Left renal pelvis (tissue), 4 donors: ENCODE measurements at regions not wholly inside any gene's neighbourhood (a gene's known extent, or its start where the extent isn't known, plus 50 kb on each side); places are given as distances from the start of the nearest gene placed in this dataset.

Experiments used
- DNase-seq, 4 donors: peaks; one replicate each; pipeline ENCODE4 v3.0.0-alpha.2; 2013; ENCODE audit warnings: low read depth in 4 of 4, low spot score in 3 of 4

DNA sequence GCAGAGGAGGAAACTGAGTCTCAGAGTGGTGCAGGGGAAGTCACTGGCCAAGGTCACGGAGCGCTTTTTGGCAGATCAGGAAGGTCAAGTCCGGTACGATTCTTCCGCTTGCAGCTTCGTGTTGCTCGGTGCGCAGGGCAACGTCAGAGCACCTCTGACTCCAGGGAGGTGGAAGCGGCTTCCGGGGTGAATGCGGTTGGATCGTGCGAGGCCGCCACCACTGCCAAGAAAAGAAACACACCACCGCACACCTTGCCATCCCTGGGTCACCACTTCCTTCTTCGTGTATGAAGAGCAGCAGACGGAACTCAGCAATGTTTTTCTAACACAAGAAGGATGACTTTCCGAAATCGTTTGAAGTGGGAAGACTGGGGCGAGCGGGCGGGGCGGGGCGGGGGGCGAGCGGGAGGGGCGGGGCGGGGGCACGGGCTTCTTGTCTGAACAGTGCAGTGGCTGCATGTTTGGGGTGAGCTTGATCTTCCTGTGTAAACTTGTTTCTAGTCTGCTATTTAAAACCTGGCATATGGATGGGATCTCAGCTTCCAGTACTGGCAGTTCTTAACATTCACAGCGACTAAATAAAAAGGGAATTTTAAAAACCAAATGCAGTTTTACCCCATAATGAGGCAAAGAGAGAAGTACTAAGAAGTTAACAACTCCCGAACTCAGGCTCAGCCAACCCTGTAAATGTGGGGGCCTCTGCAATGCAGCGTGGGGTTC, 300.0 kb downstream of the RRAGC start:
- DNase-seq = no peak

DNA sequence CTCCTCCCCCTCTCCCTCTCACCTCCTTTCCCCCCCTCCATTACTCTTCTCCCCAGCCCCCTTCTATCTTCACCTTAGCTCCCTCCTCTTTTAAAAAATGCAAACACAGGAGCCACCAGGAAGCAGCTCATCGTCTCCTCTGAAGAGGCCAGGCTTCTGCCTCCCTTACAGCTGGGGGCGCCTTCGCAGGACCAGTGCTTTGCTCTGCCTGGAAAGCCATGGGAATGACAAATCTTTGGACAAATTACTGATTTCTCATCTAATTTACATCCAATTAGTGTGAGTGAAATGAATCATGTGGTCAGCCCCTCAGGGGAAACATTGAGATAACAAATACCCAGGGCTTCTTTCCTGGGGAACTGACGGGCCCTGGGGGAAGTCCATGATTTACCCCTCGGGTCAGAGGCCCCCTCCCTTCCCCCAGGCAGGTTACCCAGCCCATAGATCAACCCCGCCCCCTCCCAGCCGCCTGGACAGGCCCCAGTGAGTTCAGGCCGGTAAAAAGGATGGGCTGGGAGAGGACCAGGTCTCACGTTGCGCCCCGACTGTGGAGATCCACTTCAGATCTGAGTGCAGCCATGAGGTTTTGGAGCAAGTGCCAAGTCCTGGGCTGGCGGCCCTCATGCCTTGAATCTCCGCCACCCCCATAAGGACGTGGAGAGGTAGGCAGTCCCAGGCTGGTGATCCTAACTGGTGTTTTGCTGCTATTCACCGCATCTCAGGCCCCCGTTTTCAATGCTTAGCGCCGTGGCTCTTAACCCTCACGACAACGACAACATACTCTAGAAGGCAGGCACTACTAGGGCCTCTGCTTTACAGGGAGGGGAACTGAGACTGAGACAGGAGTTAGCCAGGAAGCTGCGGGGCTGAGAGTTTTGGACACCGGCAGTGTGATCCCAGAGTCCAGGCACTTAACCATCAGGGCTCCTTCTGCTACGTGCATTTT, 300.8 kb downstream of the RRAGC start:
- DNase-seq = no peak

DNA sequence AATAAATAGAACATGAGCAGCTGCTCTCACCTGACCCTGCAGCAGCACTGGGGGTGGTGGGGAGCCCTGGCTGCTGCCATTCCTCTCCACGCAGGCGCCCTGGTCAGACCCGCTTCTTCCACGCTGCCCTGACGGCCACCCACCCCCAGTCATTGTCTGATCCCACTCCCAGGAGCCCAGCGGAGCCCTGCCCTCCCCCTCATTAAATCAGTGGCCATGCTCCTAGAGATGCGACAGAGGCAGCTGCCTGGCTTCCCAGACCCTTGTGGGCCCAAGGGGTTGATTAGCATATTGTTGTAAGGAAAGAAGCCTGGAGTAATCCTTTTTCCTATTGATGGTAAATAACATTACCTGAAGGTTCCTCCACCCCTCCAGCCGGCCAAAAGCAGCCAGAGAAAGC, 301.5 kb downstream of the RRAGC start:
- no peak for DNase-seq

DNA sequence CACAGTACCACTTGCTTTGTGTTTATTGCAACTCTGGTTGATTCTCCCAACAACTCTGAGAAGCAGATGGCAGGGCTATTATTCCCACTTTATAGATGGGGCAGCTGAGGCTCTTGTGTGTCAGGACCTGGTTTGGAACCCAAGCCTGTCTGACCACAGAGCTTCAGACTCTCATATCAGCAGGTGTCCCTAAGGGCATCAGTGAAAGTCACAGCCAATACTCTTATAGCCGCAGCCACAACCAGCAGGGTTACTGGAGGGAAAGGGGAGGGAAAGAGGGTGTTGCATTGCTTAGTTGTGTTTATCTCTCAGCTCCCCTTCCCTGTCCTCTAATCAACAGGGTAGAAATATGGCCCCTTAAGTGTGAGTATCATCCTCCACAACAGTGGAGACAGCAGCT, 304.0 kb downstream of the RRAGC start:
- DNase-seq = no peak

DNA sequence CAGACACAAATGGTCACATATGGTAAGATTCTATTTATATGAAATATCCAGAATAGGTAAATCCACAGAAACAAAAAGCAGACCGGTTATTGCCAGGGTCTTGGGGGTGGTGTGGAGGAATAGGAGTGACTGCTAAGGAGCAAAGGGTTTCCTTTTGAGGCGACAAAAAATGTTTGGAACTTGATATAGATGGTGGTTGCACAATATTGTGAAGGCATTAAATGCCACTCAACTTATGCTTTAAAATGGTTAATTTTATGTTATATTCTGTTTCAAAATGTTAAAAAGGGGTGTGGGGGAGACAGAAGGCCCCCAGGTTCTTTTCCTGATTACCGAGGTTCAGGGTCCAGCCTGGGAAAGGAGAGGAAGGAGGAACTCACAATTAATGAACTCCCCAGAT, 304.4 kb downstream of the RRAGC start:
- no peak for DNase-seq

DNA sequence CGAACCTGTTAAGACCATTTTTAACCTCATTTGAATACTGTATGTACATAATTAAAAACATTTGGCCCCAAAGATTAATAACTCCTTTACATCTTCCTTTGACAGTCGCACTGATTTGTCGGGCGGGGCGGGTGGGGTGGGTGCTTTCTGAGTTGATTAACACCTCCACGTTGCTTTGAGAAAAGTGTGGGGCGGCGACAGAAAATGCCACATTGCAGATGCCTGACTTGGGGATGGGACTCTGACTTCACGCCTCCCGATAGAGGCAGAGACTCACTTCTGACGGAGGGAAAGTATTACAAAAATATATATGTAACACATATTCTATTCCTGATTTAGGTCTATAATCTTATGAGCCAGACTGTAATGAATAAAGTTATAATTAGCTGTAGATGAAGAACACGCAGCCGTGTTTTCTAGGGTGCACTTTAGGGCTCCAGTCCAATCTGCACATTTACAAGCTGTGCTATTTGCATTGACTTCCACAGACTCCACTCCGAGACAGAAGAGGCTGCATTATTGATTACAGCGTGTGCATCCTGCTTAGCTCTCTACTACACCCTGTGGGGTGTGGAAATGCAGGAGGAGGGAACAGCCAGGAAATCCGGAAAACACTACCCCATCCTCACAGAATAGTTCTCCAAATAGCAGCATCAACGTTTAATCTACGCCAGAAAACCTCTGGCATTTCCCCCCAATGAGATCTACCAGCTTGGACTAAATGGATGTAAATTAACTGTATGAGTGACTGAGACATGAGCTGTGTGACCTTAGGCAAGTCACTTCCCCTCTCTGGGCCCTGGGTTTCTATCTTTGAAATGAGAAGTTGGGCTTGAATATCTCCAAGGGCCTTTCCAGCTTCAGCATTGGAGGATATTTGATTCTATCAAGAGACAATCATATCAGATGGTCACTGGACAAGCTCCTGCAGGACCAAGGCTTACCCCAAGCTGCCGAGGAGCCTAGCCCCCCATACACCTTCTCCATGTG, 308.0 kb downstream of the RRAGC start:
- no peak for DNase-seq

DNA sequence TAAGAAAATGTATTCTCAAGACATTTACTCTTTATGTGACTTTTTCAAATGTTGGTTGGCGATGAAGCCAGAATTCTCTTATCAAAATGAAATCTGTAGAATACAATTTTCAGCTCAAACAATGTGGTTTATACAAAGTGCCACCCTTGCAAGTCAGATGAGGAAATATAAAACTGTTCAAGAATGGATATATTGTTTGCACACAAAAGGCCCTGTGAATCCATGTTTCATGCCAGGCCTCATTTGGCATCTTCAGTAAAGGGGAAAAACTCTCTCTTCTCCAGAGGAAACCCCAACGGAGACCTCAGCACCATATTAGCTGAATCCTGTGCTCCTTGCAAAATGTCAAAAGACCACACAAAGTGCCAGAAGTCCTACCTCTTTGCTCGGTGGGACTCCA, 310.4 kb downstream of the RRAGC start:
- DNase-seq = no peak

DNA sequence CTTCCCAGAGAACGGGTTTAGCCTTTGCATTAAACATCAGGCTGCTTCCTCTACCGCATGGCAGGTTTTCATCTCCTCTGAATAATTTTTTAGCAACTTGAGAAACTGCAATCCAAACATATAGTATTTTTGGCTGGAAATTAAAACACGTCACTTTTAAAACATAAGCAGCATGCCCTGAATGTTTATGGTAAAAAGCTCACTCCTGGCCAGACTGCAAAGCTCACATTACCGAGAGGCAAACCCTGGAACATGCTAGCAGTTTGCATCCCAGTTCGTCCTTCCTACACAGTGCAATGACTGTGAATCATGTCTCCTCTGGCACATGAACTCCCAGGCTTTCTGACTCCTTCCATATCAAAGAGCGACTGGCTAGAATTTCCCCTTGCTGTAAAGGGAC, 312.3 kb downstream of the RRAGC start:
- no peak for DNase-seq

DNA sequence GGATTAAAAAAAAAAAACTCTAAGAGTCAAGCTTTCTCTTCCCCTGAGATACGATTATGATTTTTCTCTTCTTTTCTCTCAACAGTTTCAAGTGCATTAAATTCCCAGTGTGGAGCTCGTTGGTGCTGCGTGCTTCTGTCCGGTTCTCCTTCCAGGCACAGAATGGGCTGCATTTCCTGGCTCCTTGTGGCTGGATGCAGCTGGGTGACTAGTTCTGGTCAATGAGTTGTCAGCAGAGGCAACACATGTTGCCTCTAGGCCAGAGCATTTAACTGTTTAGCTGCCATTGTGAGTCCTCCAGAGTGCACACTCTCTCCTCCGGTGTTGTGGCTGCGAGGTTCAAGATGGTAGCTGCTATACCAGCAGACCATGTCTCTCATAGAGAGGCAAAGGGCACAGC, 312.9 kb downstream of the RRAGC start:
- no peak for DNase-seq

DNA sequence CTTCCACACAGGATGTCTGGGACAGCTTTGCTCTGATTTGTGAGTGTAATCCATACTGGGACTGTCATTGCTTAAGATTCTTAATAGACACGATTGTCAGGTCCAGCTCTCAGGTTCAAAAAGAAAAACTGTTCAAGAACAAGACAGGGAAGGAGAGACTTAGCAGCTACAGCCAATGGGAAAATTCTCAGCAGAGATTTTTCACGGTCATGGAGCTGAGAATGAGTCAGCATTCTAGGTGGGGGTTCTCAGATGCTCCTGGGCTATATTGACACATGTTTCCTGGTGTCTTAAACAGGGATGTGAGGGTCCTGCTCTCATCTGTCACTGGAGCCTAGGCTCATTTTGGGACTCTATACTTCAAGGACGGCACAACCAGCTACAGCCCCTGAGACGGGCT, 318.3 kb downstream of the RRAGC start:
- DNase-seq = no peak

DNA sequence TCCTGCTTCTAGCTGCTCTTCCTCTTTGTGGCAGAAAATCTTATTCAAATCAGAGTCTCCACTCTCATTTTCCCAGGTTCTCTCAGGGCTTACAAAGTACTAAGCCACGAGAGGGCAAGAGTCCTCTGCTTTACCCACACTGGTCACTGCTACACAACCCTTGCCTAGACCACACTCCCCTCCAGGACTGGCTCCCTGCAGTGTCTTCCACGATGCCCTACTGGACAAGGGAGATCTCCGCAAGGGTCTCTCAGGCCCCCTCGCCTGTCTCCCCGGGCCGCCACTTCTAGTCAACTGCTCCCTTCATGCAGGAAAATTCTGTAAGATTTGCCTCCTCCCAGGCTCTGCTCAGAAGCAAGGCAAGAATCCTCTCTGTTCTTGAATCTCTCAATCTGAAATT, 319.6 kb downstream of the RRAGC start:
- DNase-seq = no peak

DNA sequence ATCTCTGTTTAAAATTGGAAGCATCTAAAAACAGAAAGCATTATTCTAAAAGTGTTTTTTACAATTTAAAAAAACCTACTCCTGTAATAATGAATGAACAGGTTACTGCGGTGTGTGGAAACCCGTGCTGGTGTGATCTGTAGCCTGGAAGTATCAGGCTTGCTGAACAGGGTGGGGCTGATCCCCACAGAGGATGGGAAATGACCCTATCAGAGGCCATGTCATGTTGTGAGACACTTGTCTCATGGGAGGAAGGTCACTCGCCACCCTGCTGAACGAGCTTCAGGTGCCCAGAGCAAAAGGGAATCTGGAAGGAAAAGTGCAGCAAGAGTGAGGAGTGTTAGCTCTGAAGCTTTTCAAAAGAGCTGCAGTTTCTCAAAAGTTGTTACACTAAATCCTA, 320.7 kb downstream of the RRAGC start:
- DNase-seq = no peak

DNA sequence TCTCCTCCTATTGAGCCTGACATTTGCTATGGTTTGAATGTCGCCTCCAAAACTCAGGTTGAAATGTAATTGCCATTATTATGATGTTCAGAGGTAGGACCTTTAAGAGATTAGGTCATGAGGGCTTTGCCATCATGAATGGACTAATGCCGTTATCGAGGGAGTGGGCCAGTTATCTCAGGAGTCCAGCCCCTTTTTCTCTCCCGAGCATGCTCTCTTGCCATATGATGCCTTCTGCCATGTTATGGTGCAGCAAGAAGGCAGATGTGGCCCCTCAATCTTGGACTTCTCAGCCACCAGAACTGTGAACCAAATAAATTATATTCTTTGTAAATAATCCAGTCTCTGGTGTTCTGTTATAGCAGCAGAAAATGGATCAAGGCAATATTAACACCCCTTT, 323.5 kb downstream of the RRAGC start:
- DNase-seq = no peak

DNA sequence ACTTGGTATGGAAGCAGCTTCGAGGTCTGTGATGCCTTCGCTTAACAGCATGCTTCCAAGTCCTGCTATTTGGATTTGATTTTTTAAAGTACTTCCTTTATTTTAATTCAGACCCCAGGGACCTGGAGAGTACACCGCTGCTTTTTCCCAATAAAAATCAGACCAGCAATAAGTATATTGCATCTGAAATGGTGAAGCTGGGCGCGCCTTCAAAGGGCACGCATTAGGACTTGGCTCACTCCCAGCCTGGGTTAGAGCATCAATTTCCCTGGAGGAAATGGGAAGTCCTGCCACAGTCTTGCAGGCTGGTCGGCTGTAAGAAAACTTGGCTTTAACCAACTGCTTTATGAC, 325.1 kb downstream of the RRAGC start:
- no peak for DNase-seq

DNA sequence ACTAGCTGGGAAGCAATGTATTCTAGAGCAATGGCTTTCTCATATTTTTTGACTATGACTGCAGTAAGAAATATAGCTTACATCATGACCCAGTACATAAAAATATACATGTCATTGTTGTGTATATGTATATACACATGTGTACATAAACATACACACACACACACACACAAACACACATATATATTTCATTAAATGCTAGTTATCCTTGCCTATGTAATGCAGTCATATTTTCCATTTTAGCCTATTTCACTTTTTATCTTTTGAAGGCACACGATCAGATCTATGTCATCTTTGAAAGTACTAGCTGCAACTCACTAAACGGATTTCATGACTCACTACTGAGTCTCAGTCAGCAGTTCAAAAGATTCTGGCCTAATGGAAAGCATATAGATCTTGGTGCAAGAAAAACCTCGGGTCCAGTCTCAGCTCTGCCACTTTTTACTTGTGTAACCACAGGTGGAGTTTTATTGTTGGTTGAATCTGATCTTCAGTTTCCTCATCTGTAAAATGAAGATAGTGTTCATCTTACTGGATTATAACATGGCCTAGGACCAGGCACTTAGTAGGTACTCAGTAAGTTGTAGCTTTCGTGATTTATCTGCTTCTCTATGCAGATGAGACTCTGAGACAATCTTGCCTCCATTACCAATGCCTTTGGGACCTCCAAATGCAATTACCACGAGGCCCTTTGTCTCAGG, 325.6 kb downstream of the RRAGC start:
- DNase-seq = no peak

DNA sequence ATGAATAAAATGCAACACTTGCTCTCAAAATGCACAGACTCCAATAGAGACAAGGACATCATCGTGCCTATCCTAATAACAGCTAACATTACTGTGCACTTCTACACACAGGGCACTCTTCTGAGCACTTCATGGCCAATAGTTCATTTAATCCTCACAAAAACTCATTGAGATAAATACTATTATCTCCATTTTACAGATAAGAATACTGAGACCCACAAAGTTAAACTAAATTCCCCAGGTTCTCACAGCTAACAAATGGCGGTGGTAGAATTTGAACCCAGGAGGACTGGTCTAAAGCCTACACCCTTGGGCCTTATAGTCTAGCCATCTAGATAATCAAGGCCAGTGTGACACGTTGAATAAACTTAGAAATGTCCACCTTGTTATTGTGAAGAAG, 328.6 kb downstream of the RRAGC start:
- DNase-seq = no peak

DNA sequence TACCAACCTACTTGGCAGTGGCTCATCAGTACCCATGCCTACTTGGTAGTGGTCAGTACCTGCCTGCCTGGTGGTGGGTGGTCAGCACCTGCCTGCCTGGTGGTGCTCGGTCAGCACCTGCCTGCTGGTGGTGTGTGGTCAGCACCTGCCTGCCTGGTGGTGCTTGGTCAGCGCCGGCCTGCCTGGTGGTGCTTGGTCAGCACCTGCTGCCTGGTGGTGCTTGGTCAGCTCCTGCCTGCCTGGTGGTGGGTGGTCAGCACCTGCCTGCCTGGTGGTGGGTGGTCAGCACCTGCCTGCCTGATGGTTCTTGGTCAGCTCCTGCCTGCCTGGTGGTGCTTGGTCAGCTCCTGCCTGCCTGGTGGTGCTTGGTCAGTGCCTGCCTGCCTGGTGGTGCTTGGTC, 329.6 kb downstream of the RRAGC start:
- no peak for DNase-seq

DNA sequence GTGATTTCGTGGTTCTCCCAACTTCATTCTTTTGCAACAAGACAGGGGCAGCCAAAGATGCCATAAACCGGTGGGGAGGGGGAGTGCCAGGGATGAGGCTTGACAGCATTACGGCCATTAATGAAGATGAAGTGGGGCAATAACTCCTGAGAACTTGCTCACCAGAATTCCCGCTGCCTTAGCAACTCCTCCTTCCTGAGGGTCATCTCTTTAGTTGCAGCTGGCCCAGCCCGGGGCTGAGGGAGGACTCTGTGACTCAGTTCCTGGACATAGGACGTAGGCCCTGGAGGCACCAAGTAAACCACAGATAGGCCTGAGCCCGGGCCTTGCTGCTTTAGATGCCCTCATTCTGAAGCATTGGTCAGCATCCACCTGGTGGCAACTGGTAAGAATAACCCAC, 330.2 kb downstream of the RRAGC start:
- no peak for DNase-seq

DNA sequence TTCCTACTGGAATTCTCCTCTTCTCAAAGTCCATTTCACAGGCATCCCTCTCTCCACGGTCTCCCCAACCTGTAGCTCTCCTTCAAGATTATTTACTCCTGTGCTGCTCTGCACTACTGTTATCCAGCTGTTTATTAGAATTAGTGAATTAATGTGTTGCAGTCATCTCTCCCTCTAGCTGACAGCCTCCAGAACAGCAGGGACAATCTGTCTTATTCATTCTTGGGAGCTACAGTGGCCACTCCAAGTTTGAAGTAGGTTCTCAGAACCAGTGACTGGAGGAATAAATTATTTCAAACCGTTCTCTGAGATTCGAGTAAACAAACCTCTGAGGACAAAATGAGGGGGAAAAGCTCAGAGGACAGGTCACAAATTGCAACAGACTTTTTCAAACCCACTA, 330.9 kb downstream of the RRAGC start:
- DNase-seq = no peak

DNA sequence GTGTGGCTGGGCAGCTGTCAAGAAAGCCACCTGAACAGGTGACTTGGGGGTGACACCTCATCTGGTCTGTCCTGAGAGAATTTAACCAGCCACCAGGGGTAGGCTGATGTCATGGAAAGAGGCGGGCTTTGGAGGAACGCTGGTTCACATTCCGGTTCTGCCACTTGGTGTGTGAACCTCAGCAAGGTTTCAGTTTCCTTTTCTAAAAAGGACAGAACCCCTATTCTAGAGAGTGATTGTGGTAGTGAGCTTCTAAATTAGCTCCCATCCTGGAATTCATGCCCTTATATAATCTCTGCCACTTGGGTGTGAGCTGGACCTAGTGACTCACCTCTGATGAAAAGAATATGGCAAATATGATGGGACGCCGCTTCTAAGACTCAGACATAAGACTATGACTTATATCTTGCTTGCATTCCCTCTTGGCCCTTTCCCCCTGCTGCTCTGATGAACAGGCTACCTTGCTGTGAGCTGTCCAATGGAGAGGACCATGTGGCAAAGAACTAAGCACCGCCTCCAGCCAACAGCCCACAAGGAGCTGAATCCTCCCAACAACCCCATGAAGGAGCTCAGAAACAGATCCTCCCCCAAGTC, 332.1 kb downstream of the RRAGC start:
- DNase-seq = peak in 1 of 4 donors; percentile 14
